Bronchial epithelial cell (primary cell): ENCODE measurements at regions not wholly inside any gene's neighbourhood (a gene's known extent, or its start where the extent isn't known, plus 50 kb on each side); places are given as distances from the start of the nearest gene placed in this dataset.

ENCODE experiments used
- DNase-seq: peaks from one replicate; pipeline ENCODE4 v3.0.0-alpha.2; 2010; ENCODE audit warnings: low read depth
- FAIRE-seq: peaks from 2 replicates; lab custom pipeline; 2011; peaks lifted over from hg19 to GRCh38; lab: Jason Lieb, UNC
- H3K27me3 ChIP-seq: 2 replicates; pipeline ENCODE4 v1.5.1; 2011; ENCODE audit warnings: low read length; ENCODE audit not compliant: control insufficient read depth, insufficient read depth
- H3K36me3 ChIP-seq: 2 replicates; pipeline ENCODE4 v1.5.1; 2011; ENCODE audit warnings: low read length; ENCODE audit not compliant: control insufficient read depth, insufficient read depth
- H3K4me3 ChIP-seq: 2 replicates; pipeline ENCODE4 v1.5.1; 2011; ENCODE audit warnings: mild to moderate bottlenecking, low read depth, low read length, control low read depth
- TF ChIP-seq, protein P1 (sequence below): IDR thresholded peaks from 2 replicates; pipeline ENCODE4 v1.5.1; 2011; ENCODE audit warnings: mild to moderate bottlenecking, moderate library complexity, low read length, control low read depth, inconsistent platforms; ENCODE audit not compliant: insufficient read depth, severe bottlenecking

DNA sequence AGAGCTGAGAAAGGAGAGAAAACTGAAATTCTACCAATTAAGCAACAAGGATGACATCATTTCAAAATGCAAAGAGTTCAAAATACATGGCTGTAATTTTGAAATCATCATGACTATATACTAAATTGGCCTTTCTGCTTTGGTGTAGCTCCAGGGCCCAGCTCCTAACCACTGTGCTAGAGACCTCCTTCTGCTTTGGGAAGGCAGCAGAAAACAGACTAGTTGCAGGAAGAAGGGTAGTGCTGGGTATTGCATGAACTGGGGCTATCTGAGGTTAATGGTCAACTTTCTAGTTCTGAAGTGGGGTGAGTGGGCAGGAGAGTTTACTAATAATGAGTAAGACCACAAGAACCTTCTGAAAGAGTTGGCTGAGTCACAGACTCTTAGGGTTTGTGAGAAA lies 66.2 kb downstream of the PTGER2 start:
- DNase-seq (peak; percentile 86), FAIRE-seq (no peak)
- Histone ChIP-seq H3K4me3 (no peak overlapping the region), H3K36me3 (no peaks in the 10 kb centered on the region), H3K27me3 (no peaks in the 10 kb centered on the region)
- TF ChIP-seq, protein P1, sequence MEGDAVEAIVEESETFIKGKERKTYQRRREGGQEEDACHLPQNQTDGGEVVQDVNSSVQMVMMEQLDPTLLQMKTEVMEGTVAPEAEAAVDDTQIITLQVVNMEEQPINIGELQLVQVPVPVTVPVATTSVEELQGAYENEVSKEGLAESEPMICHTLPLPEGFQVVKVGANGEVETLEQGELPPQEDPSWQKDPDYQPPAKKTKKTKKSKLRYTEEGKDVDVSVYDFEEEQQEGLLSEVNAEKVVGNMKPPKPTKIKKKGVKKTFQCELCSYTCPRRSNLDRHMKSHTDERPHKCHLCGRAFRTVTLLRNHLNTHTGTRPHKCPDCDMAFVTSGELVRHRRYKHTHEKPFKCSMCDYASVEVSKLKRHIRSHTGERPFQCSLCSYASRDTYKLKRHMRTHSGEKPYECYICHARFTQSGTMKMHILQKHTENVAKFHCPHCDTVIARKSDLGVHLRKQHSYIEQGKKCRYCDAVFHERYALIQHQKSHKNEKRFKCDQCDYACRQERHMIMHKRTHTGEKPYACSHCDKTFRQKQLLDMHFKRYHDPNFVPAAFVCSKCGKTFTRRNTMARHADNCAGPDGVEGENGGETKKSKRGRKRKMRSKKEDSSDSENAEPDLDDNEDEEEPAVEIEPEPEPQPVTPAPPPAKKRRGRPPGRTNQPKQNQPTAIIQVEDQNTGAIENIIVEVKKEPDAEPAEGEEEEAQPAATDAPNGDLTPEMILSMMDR = no peak
